ENCODE measurements at regions not wholly inside any gene's neighbourhood (a gene's known extent, or its start where the extent isn't known, plus 50 kb on each side); places are given as distances from the start of the nearest gene placed in this dataset.
"Not testable (repeated sequence)": the region's sequence is repeated elsewhere in the genome, so short reads cannot be mapped to it uniquely, and the experiment has no call there.

- Histone ChIP-seq H3K4me1 (no peaks in the 10 kb centered on the region), H3K4me3 (no peak overlapping the region), H3K27ac (no peak overlapping the region), H3K27me3 (no peaks in the 10 kb centered on the region), H3K36me3 (no peaks in the 10 kb centered on the region), H3K9me3 (peaks cover 0 to 15% (median 0%) of the 10 kb centered on the region in 3 donors)
- 58 to 72% methylated on average over 3 of the region's 3 CpGs for WGBS, 2 donors (ENCODE audit: low coverage in 1 of 2)
- TF ChIP-seq POLR2AphosphoS5 (IDR thresholded peaks at IDR 0.05) (no peak), POLR2A (IDR thresholded peaks at IDR 0.05) (no peak), EP300 (IDR thresholded peaks at IDR 0.05) (no peak), CTCF (IDR thresholded peaks at IDR 0.05) (no peak)
- ATAC-seq, result no peak
These were observed 1135.8 kb upstream of the ACVR2A start for GRCh38 chr2:146709004-146709403.

GRCh38 chr2:146701183-146701582, 1143.6 kb upstream of the ACVR2A start:
- no peak overlapping the region for H3K4me3 ChIP-seq
- H3K9me3 ChIP-seq, result peaks cover 0 to 38% (median 0%) of the 10 kb centered on the region in 3 donors
- no peaks in the 10 kb centered on the region for H3K27me3 ChIP-seq
- ATAC-seq, result no peak
- H3K4me1 ChIP-seq, result no peaks in the 10 kb centered on the region
- 100% methylated on average over 1 of the region's 1 CpG; no CpG with 5 or more reads in 1 of the 2 donors for WGBS, 2 donors (ENCODE audit: low coverage in 1 of 2)
- no peak overlapping the region for H3K27ac ChIP-seq
- no peaks in the 10 kb centered on the region for H3K36me3 ChIP-seq
- TF ChIP-seq CTCF (IDR thresholded peaks at IDR 0.05), result no peak
- no peak for TF ChIP-seq POLR2A (IDR thresholded peaks at IDR 0.05)
- no peak for TF ChIP-seq POLR2AphosphoS5 (IDR thresholded peaks at IDR 0.05)
- TF ChIP-seq EP300 (IDR thresholded peaks at IDR 0.05), result no peak

GRCh38 chr2:146697307-146697706, 1147.5 kb upstream of the ACVR2A start:
- H3K4me1 ChIP-seq, result no peaks in the 10 kb centered on the region
- 80 to 100% methylated on average over 1 of the region's 1 CpG for WGBS, 2 donors (ENCODE audit: low coverage in 1 of 2)
- H3K27ac ChIP-seq, result no peak overlapping the region
- H3K27me3 ChIP-seq, result no peaks in the 10 kb centered on the region
- no peaks in the 10 kb centered on the region for H3K36me3 ChIP-seq
- TF ChIP-seq EP300 (IDR thresholded peaks at IDR 0.05) (no peak), POLR2AphosphoS5 (IDR thresholded peaks at IDR 0.05) (no peak), POLR2A (IDR thresholded peaks at IDR 0.05) (no peak), CTCF (IDR thresholded peaks at IDR 0.05) (no peak)
- no peak overlapping the region for H3K4me3 ChIP-seq
- ATAC-seq, result no peak
- peaks cover 0 to 12% (median 0%) of the 10 kb centered on the region in 3 donors for H3K9me3 ChIP-seq

- H3K9me3 ChIP-seq, H3K36me3 ChIP-seq, ATAC-seq, H3K27me3 ChIP-seq, H3K27ac ChIP-seq, H3K4me1 ChIP-seq, H3K4me3 ChIP-seq: not testable (repeated sequence)
- 81% methylated on average over 2 of the region's 3 CpGs; no CpG with 5 or more reads in 1 of the 2 donors for WGBS, 2 donors (ENCODE audit: low coverage in 1 of 2)
These were observed 1148.0 kb upstream of the ACVR2A start for GRCh38 chr2:146696787-146697186.

GRCh38 chr2:146681991-146682390, 1162.8 kb upstream of the ACVR2A start:
- no peak overlapping the region for H3K4me3 ChIP-seq
- H3K9me3 ChIP-seq, result no peaks in the 10 kb centered on the region
- H3K36me3 ChIP-seq, result no peaks in the 10 kb centered on the region
- H3K27me3 ChIP-seq, result no peaks in the 10 kb centered on the region
- 73 to 100% methylated on average over 1 of the region's 1 CpG for WGBS, 2 donors (ENCODE audit: low coverage in 1 of 2)
- TF ChIP-seq POLR2A (IDR thresholded peaks at IDR 0.05) (no peak), POLR2AphosphoS5 (IDR thresholded peaks at IDR 0.05) (no peak), EP300 (IDR thresholded peaks at IDR 0.05) (no peak), CTCF (IDR thresholded peaks at IDR 0.05) (no peak)
- no peak for ATAC-seq
- no peaks in the 10 kb centered on the region for H3K4me1 ChIP-seq
- no peak overlapping the region for H3K27ac ChIP-seq
